Gastrocnemius medialis (tissue), 4 donors: ENCODE measurements at regions not wholly inside any gene's neighbourhood (a gene's known extent, or its start where the extent isn't known, plus 50 kb on each side); places are given as distances from the start of the nearest gene placed in this dataset.

Experiments
- ATAC-seq, 2 donors: fragments of 150-250 bp; one replicate each; pipeline ENCODE4 v1.9.1; 2016
- DNase-seq, 2 donors: peaks; one replicate each; pipeline ENCODE4 v3.0.0-alpha.2; 2019
- H3K27ac ChIP-seq, 4 donors: fragments of 200-600 bp; sonication (generic); 1 replicate in 1 of 4; 2 replicates in 3 of 4; pipeline ENCODE4 v1.5.1; 2016 to 2018; ENCODE audit warnings: mild to moderate bottlenecking in 2 of 4, moderate library complexity in 1 of 4
- H3K27me3 ChIP-seq, 3 donors: fragments of 200-600 bp; sonication (generic) in 2 of 3; 1 replicate in 1 of 3; 2 replicates in 2 of 3; pipeline versions ENCODE4 v1.5.1 to v1.6.0; 2016 to 2019; ENCODE audit warnings: mild to moderate bottlenecking in 1 of 3, moderate library complexity in 1 of 3
- H3K36me3 ChIP-seq, 2 donors: fragments of 200-600 bp; sonication (generic) in 1 of 2; one replicate each; pipeline ENCODE4 v1.5.1; 2017 to 2018
- H3K4me1 ChIP-seq, 2 donors: fragments of 200-600 bp; sonication (generic) in 1 of 2; one replicate each; pipeline ENCODE4 v1.5.1; 2016 to 2017; ENCODE audit warnings: mild to moderate bottlenecking in 2 of 2
- H3K4me3 ChIP-seq, 4 donors: fragments of 200-600 bp; sonication (generic) in 3 of 4; 1 replicate in 1 of 4; 2 replicates in 3 of 4; pipeline ENCODE4 v1.5.1; 2016 to 2019; ENCODE audit warnings: mild to moderate bottlenecking in 2 of 4
- H3K9me3 ChIP-seq, 3 donors: fragments of 200-600 bp; sonication (generic) in 2 of 3; 1 replicate in 1 of 3; 2 replicates in 2 of 3; pipeline ENCODE4 v1.5.1; 2016 to 2019
- CTCF ChIP-seq, 5 experiments: fragments of 450-650 bp in 3 of 5; fragments of 200-600 bp in 2 of 5; sonication (generic) in 2 of 5; IDR thresholded peaks in 4 of 5; conservative IDR thresholded peaks in 1 of 5; 1 replicate in 4 of 5; 2 replicates in 1 of 5; pipeline ENCODE4 v1.5.1; 2016 to 2019; ENCODE audit warnings: antibody characterized with exemption in 5 of 5, mild to moderate bottlenecking in 3 of 5, moderate library complexity in 3 of 5
- POLR2A ChIP-seq, 2 donors: fragments of 450-650 bp; IDR thresholded peaks; one replicate each; pipeline ENCODE4 v1.6.1; 2017; ENCODE audit warnings: antibody characterized with exemption in 2 of 2, mild to moderate bottlenecking in 2 of 2, moderate library complexity in 2 of 2
- in situ Hi-C, 4 donors: fragments of 200-750 bp; cut with MboI; loops; one replicate each; pipeline versions ENCODE4 v1.15.0 to v1.8.0; 2017; ENCODE audit warnings: low sequenced_read_pairs in 4 of 4
- intact Hi-C: fragments of 100-400 bp; cut with DNase I; formaldehyde crosslinking; loops from one replicate; pipeline ENCODE4 v1.15.1; 2023; ENCODE audit warnings: low total_unique reads

- in situ Hi-C loops (no loop called here), intact Hi-C loops (no loop called here)
- Histone ChIP-seq H3K27ac (no peak overlapping the region), H3K4me3 (no peak overlapping the region), H3K4me1 (peaks cover 7 to 11% of the 10 kb centered on the region in 2 donors), H3K27me3 (no peaks in the 10 kb centered on the region), H3K36me3 (no peaks in the 10 kb centered on the region), H3K9me3 (no peaks in the 10 kb centered on the region)
- DNase-seq (no peak), ATAC-seq (no peak)
- TF ChIP-seq POLR2A (IDR thresholded peaks at IDR 0.05) = no peak
- TF ChIP-seq CTCF (IDR thresholded peaks at IDR 0.05 in 4 of 5, conservative IDR thresholded peaks at IDR 0.05 in 1 of 5) = no peak
Measured at GRCh38 chr11:15591112-15591537, 476.4 kb downstream of the INSC start.

DNA sequence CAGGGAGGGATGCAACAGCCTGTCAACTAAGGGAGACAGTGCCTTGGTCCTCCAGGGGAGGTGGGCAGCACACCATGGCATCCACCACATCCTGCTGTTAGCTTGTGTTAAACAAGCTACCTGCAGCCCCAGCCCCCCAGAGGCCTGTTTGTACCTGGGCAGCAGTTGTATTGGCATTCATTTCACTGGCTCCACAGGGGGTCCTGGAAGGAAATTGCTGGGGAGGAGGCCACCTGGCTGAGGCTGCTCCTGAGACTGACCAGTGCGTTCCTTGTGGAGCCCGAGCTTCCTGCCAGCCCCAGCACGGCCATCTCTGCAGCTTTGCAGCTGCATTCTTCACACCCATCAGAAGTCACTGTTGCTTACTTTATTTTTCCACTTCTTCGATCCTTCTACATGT, 479.9 kb downstream of the INSC start:
- in situ Hi-C loops = no loop called here
- TF ChIP-seq CTCF (IDR thresholded peaks at IDR 0.05 in 4 of 5, conservative IDR thresholded peaks at IDR 0.05 in 1 of 5) (no peak), POLR2A (IDR thresholded peaks at IDR 0.05) (no peak)
- intact Hi-C loops = no loop called here

GRCh38 chr11:15599376-15599775, 484.7 kb downstream of the INSC start:
- no peak for DNase-seq
- no peak for TF ChIP-seq POLR2A (IDR thresholded peaks at IDR 0.05)
- no peak for TF ChIP-seq CTCF (IDR thresholded peaks at IDR 0.05 in 4 of 5, conservative IDR thresholded peaks at IDR 0.05 in 1 of 5)
- H3K4me3 ChIP-seq = no peak overlapping the region
- H3K27ac ChIP-seq = no peak overlapping the region
- H3K27me3 ChIP-seq = no peaks in the 10 kb centered on the region
- H3K9me3 ChIP-seq = no peaks in the 10 kb centered on the region
- H3K4me1 ChIP-seq = peaks cover 0 to 7% of the 10 kb centered on the region in 2 donors
- intact Hi-C loops = no loop called here
- in situ Hi-C loops = no loop called here
- H3K36me3 ChIP-seq = no peaks in the 10 kb centered on the region
- ATAC-seq = no peak

More for the DNA sequence above, 479.9 kb downstream of the INSC start:
- no peaks in the 10 kb centered on the region for H3K27me3 ChIP-seq
- H3K4me1 ChIP-seq = peaks cover 0 to 7% of the 10 kb centered on the region in 2 donors
- no peak overlapping the region for H3K4me3 ChIP-seq
- DNase-seq (no peak), ATAC-seq (no peak)
- no peak overlapping the region for H3K27ac ChIP-seq
- no peaks in the 10 kb centered on the region for H3K36me3 ChIP-seq
- no peaks in the 10 kb centered on the region for H3K9me3 ChIP-seq

GRCh38 chr11:15602047-15602446, 487.3 kb downstream of the INSC start:
- Histone ChIP-seq H3K4me3 (no peak overlapping the region), H3K4me1 (no peaks in the 10 kb centered on the region)
- DNase-seq = no peak

More at GRCh38 chr11:15602047-15602446, 487.3 kb downstream of the INSC start:
- intact Hi-C loops (no loop called here), in situ Hi-C loops (no loop called here)
- no peak for ATAC-seq
- Histone ChIP-seq H3K9me3 (no peaks in the 10 kb centered on the region), H3K27ac (no peak overlapping the region), H3K36me3 (no peaks in the 10 kb centered on the region), H3K27me3 (no peaks in the 10 kb centered on the region)
- TF ChIP-seq CTCF (IDR thresholded peaks at IDR 0.05 in 4 of 5, conservative IDR thresholded peaks at IDR 0.05 in 1 of 5) (no peak), POLR2A (IDR thresholded peaks at IDR 0.05) (no peak)
